Upper lobe of left lung (tissue), 4 donors: ENCODE measurements at regions not wholly inside any gene's neighbourhood (a gene's known extent, or its start where the extent isn't known, plus 50 kb on each side); places are given as distances from the start of the nearest gene placed in this dataset.

Experiments used
- EP300 ChIP-seq, 4 donors: sonication (generic); formaldehyde crosslinking; IDR thresholded peaks; one replicate each; pipeline ENCODE4 v1.5.1; 2017; ENCODE audit warnings: antibody characterized with exemption in 4 of 4, control low read depth in 2 of 4
- POLR2A ChIP-seq, 4 donors: fragments of 450-650 bp; IDR thresholded peaks; one replicate each; pipeline ENCODE4 v1.5.1; 2016 to 2017; ENCODE audit warnings: antibody characterized with exemption in 4 of 4, mild to moderate bottlenecking in 2 of 4
- POLR2AphosphoS5 ChIP-seq, 2 donors: sonication (generic); formaldehyde crosslinking; IDR thresholded peaks; one replicate each; pipeline ENCODE4 v1.5.1; 2017; ENCODE audit warnings: antibody characterized with exemption in 2 of 2
- TF ChIP-seq, protein P1 (sequence below), 6 experiments: fragments of 450-650 bp in 4 of 6; fragments of 200-600 bp in 2 of 6; sonication (generic) in 2 of 6; IDR thresholded peaks; one replicate each; pipeline ENCODE4 v1.5.1; 2016 to 2019; ENCODE audit warnings: antibody characterized with exemption in 6 of 6

DNA sequence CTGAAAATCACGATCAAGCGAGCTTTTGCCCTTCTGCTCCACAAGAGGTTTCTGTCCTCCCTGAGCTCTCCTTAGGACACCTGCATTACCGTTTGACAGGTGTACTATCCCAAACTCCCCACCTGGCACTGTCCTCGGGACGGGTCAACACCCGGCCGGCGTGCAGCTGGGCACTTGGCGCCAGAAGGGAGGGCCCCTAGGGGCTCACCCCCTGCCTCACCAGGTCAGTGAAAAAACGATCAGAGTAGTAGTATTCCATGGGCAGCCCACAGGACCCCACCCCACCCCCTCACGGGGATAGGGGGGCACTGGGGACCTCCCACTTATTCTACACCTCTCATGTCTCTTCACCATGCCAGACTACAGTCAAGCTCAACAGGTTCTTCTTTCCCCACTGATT, 117.6 kb upstream of the ANKRD30BL start:
- TF ChIP-seq POLR2A (IDR thresholded peaks at IDR 0.05), result no peak
- TF ChIP-seq, protein P1, sequence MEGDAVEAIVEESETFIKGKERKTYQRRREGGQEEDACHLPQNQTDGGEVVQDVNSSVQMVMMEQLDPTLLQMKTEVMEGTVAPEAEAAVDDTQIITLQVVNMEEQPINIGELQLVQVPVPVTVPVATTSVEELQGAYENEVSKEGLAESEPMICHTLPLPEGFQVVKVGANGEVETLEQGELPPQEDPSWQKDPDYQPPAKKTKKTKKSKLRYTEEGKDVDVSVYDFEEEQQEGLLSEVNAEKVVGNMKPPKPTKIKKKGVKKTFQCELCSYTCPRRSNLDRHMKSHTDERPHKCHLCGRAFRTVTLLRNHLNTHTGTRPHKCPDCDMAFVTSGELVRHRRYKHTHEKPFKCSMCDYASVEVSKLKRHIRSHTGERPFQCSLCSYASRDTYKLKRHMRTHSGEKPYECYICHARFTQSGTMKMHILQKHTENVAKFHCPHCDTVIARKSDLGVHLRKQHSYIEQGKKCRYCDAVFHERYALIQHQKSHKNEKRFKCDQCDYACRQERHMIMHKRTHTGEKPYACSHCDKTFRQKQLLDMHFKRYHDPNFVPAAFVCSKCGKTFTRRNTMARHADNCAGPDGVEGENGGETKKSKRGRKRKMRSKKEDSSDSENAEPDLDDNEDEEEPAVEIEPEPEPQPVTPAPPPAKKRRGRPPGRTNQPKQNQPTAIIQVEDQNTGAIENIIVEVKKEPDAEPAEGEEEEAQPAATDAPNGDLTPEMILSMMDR (IDR thresholded peaks at IDR 0.05), result no peak
- no peak for TF ChIP-seq POLR2AphosphoS5 (IDR thresholded peaks at IDR 0.05)
- TF ChIP-seq EP300 (IDR thresholded peaks at IDR 0.05), result no peak
